B cell (primary cell): ENCODE measurements at regions not wholly inside any gene's neighbourhood (a gene's known extent, or its start where the extent isn't known, plus 50 kb on each side); places are given as distances from the start of the nearest gene placed in this dataset.

Experiments used
- EZH2 ChIP-seq: IDR thresholded peaks from 2 replicates; pipeline ENCODE4 v1.6.1; 2012; ENCODE audit warnings: borderline replicate concordance, low read depth, mild to moderate bottlenecking, moderate library complexity, low read length; ENCODE audit not compliant: insufficient read depth, poor library complexity, severe bottlenecking
- TF ChIP-seq, protein P1 (sequence below): fragments of 200-600 bp; IDR thresholded peaks from one replicate; pipeline ENCODE4 v1.8.0; 2022; ENCODE audit warnings: antibody characterized with exemption, mild to moderate bottlenecking

DNA sequence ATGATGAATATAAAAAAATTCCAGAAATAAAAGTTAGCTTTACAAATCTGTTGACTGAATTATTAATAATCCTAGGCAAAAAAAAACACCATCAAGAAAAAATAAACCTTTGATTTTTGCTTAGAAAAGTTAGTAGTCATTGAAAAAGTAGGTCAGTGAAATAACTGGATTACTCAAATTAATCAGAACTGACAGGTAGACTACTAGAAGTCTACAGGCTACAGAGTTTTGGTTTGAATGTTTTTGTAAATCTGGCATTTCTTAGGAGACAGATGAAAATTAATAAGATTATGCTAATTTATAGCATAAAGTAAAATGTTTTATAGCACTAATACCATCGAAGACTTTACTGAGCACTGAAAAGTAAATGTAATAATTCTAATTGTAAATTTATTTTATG is 511.9 kb downstream of the PTPRC start:
- TF ChIP-seq, protein P1, sequence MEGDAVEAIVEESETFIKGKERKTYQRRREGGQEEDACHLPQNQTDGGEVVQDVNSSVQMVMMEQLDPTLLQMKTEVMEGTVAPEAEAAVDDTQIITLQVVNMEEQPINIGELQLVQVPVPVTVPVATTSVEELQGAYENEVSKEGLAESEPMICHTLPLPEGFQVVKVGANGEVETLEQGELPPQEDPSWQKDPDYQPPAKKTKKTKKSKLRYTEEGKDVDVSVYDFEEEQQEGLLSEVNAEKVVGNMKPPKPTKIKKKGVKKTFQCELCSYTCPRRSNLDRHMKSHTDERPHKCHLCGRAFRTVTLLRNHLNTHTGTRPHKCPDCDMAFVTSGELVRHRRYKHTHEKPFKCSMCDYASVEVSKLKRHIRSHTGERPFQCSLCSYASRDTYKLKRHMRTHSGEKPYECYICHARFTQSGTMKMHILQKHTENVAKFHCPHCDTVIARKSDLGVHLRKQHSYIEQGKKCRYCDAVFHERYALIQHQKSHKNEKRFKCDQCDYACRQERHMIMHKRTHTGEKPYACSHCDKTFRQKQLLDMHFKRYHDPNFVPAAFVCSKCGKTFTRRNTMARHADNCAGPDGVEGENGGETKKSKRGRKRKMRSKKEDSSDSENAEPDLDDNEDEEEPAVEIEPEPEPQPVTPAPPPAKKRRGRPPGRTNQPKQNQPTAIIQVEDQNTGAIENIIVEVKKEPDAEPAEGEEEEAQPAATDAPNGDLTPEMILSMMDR: no peak
- TF ChIP-seq EZH2: no peak
